GM19395 (cell line): ENCODE measurements at regions not wholly inside any gene's neighbourhood (a gene's known extent, or its start where the extent isn't known, plus 50 kb on each side); places are given as distances from the start of the nearest gene placed in this dataset.
"Not testable (repeated sequence)": the region's sequence is repeated elsewhere in the genome, so short reads cannot be mapped to it uniquely, and the experiment has no call there.

Experiments
- ATAC-seq: cut with Tn5 transposase; IDR thresholded peaks from one replicate; pipeline ENCODE4 v1.9.1; 2021; ENCODE audit warnings: mild to moderate bottlenecking, moderate library complexity; ENCODE audit not compliant: unreplicated experiment

- no peak for ATAC-seq
These were observed 549.2 kb downstream of the GALC start for GRCh38 chr14:87443787-87444186.

GRCh38 chr14:87443039-87443438 is 549.9 kb downstream of the GALC start:
- ATAC-seq = no peak

GRCh38 chr14:87437158-87437557 is 555.8 kb downstream of the GALC start:
- no peak for ATAC-seq

- ATAC-seq = no peak
These were observed 558.3 kb downstream of the GALC start for GRCh38 chr14:87434680-87435079.

- ATAC-seq = no peak
These were observed 559.0 kb downstream of the GALC start for GRCh38 chr14:87434011-87434410.

- no peak for ATAC-seq
These were observed 560.3 kb downstream of the GALC start for GRCh38 chr14:87432698-87433097.

- no peak for ATAC-seq
These were observed 562.2 kb downstream of the GALC start for GRCh38 chr14:87430810-87431209.

GRCh38 chr14:87430214-87430613 is 562.8 kb downstream of the GALC start:
- ATAC-seq = no peak

- ATAC-seq = no peak
These were observed 573.1 kb downstream of the GALC start for GRCh38 chr14:87419925-87420324.

- ATAC-seq = no peak
These were observed 581.6 kb downstream of the GALC start for GRCh38 chr14:87411370-87411769.

- ATAC-seq = no peak
These were observed 583.6 kb downstream of the GALC start for GRCh38 chr14:87409393-87409792.

GRCh38 chr14:87407344-87407743 is 585.6 kb downstream of the GALC start:
- no peak for ATAC-seq

GRCh38 chr14:87405563-87405962 is 587.4 kb downstream of the GALC start:
- no peak for ATAC-seq

GRCh38 chr14:87397499-87397898 is 595.5 kb downstream of the GALC start:
- no peak for ATAC-seq

GRCh38 chr14:87391066-87391465 is 601.9 kb downstream of the GALC start:
- ATAC-seq = no peak

GRCh38 chr14:87388946-87389345 is 604.0 kb downstream of the GALC start:
- ATAC-seq = no peak

- ATAC-seq = no peak
These were observed 605.2 kb downstream of the GALC start for GRCh38 chr14:87387806-87388205.

- no peak for ATAC-seq
These were observed 606.5 kb downstream of the GALC start for GRCh38 chr14:87386524-87386923.

- ATAC-seq = no peak
These were observed 612.9 kb downstream of the GALC start for GRCh38 chr14:87380054-87380453.

GRCh38 chr14:87368751-87369150 is 624.2 kb downstream of the GALC start:
- no peak for ATAC-seq

- ATAC-seq = not testable (repeated sequence)
These were observed 632.7 kb downstream of the GALC start for GRCh38 chr14:87360246-87360645.

- ATAC-seq = no peak
These were observed 642.0 kb downstream of the GALC start for GRCh38 chr14:87351007-87351406.

- ATAC-seq = no peak
These were observed 643.1 kb downstream of the GALC start for GRCh38 chr14:87349921-87350320.

GRCh38 chr14:87343652-87344051 is 649.3 kb downstream of the GALC start:
- ATAC-seq = no peak
